GM12878 (cell line): ENCODE measurements at regions not wholly inside any gene's neighbourhood (a gene's known extent, or its start where the extent isn't known, plus 50 kb on each side); places are given as distances from the start of the nearest gene placed in this dataset.
A peak's percentile ranks its signal among the peaks of the same experiment; 100 is the strongest.

ENCODE experiments used
- ATAC-seq: fragments of 200-7000 bp; cut with Tn5 transposase; 3 replicates; pipeline ENCODE4 v1.9.1; 2020; ENCODE audit warnings: mild to moderate bottlenecking, moderate library complexity
- BruUV-seq: library from RNA; stranded (reverse); fragments of 400-500 nt; replicated peaks from 2 replicates; lab custom pipeline; 2021; lab: Mats Ljungman, UMichigan
- CTCF ChIA-PET: fragments of 300-600 bp; sonication (Branson Sonifier 250); formaldehyde crosslinking; extraction: SDS; loops from one replicate; lab custom pipeline; 2021; ENCODE audit warnings: inconsistent platforms; lab: Yijun Ruan, JAX
- POLR2A ChIA-PET: fragments of 350-600 bp; formaldehyde crosslinking; extraction: SDS; loops from one replicate; lab custom pipeline; 2021; ENCODE audit warnings: inconsistent platforms; lab: Charles Lee
- RAD21 ChIA-PET: fragments of 300-600 bp; sonication (Branson Sonifier 250); formaldehyde crosslinking; loops from one replicate; lab custom pipeline; 2023; ENCODE audit warnings: antibody characterized with exemption; ENCODE audit not compliant: unreplicated experiment; lab: Charles Lee
- SMC1A ChIA-PET: fragments of 300-600 bp; sonication (Branson Sonifier 250); formaldehyde crosslinking; loops from one replicate; lab custom pipeline; 2023; ENCODE audit not compliant: unreplicated experiment, uncharacterized antibody; lab: Charles Lee
- DNase-seq: peaks from one replicate; pipeline ENCODE4 v3.0.0-alpha.2; 2011; ENCODE audit warnings: low read depth, low spot score
- FAIRE-seq: peaks from 3 replicates; lab custom pipeline; 2011; peaks lifted over from hg19 to GRCh38; lab: Jason Lieb, UNC
- H2AFZ ChIP-seq: 2 replicates; pipeline ENCODE4 v1.6.0; 2011; ENCODE audit warnings: low read depth, low read length, control low read depth; ENCODE audit not compliant: control insufficient read depth
- H3K27ac ChIP-seq: 2 replicates; pipeline ENCODE4 v1.5.1; 2011; ENCODE audit warnings: control low read depth; ENCODE audit not compliant: control insufficient read depth, insufficient read depth
- H3K27me3 ChIP-seq, 2 experiments: replicated peaks in 1 of 2; 2 replicates each; pipeline versions ENCODE4 v1.6.0 to v1.6.1; 2011; ENCODE audit warnings: low read length in 1 of 2; ENCODE audit not compliant: control insufficient read depth in 2 of 2, insufficient read depth in 2 of 2
- H3K36me3 ChIP-seq, 2 experiments: 2 replicates each; pipeline ENCODE4 v1.5.1; 2011; ENCODE audit warnings: low read length in 1 of 2; ENCODE audit not compliant: control insufficient read depth in 2 of 2, insufficient read depth in 2 of 2
- H3K4me1 ChIP-seq: 2 replicates; pipeline ENCODE4 v1.6.1; 2011; ENCODE audit warnings: mild to moderate bottlenecking, low read length, moderate library complexity, mixed read lengths; ENCODE audit not compliant: control insufficient read depth, insufficient read depth
- H3K4me2 ChIP-seq: 2 replicates; pipeline ENCODE4 v1.6.0; 2011; ENCODE audit warnings: control low read depth; ENCODE audit not compliant: control insufficient read depth, insufficient read depth
- H3K4me3 ChIP-seq: fragments of 200-600 bp; sonication (generic); 2 replicates; pipeline ENCODE4 v1.5.1; 2016
- H3K79me2 ChIP-seq: 2 replicates; pipeline ENCODE4 v1.6.0; 2011; ENCODE audit warnings: low read length; ENCODE audit not compliant: control insufficient read depth, insufficient read depth
- H3K9ac ChIP-seq: 2 replicates; pipeline ENCODE4 v1.8.0; 2011; ENCODE audit warnings: low read length, control low read depth, mixed read lengths; ENCODE audit not compliant: control insufficient read depth, insufficient read depth
- H3K9me3 ChIP-seq: replicated peaks from 3 replicates; pipeline ENCODE4 v1.5.1; 2011; ENCODE audit warnings: mild to moderate bottlenecking, low read length; ENCODE audit not compliant: control insufficient read depth, insufficient read depth
- H4K20me1 ChIP-seq: 2 replicates; pipeline ENCODE4 v1.6.0; 2011; ENCODE audit not compliant: control insufficient read depth, insufficient read depth
- EED ChIP-seq: sonication (generic); IDR thresholded peaks from 2 replicates; pipeline ENCODE4 v1.6.1; 2016; ENCODE audit warnings: antibody characterized with exemption, low read depth
- NR2C2 ChIP-seq: IDR thresholded peaks from 2 replicates; pipeline ENCODE4 v1.6.1; 2011; ENCODE audit warnings: borderline replicate concordance, low read depth; ENCODE audit not compliant: control insufficient read depth, insufficient read length
- SRF ChIP-seq, 2 experiments: IDR thresholded peaks; 2 replicates each; pipeline ENCODE4 v1.6.1; 2011; ENCODE audit warnings: low read depth in 2 of 2, low read length in 2 of 2, mild to moderate bottlenecking in 1 of 2, moderate library complexity in 1 of 2
- WGBS: methylation state at CpG from one replicate; pipeline ENCODE4 v1.1.6; 2016; ENCODE audit warnings: low lambda C conversion rate; ENCODE audit not compliant: insufficient replicate concordance, insufficient coverage; ENCODE audit errors: missing lambda C conversion rate; 5-methylcytosine and 5-hydroxymethylcytosine counted together
- in situ Hi-C: fragments of 300-500 bp; cut with MboI; formaldehyde crosslinking; loops from 9 replicates; pipeline ENCODE4 v1.14.3; 2018; ENCODE audit warnings: mixed read lengths
- intact Hi-C: fragments of 100-400 bp; cut with micrococcal nuclease; formaldehyde crosslinking; loops from one replicate; pipeline ENCODE4 v1.14.2; 2022; ENCODE audit not compliant: unreplicated experiment
- TF ChIP-seq, protein P1 (sequence below): fragments of 450-650 bp; IDR thresholded peaks from 2 replicates; pipeline ENCODE4 v1.6.1; 2016; ENCODE audit warnings: mild to moderate bottlenecking
- TF ChIP-seq, protein P2 (sequence below): IDR thresholded peaks from 2 replicates; pipeline ENCODE4 v1.6.1; 2012; ENCODE audit warnings: low read depth, low read length, improper control_type of control experiment

DNA sequence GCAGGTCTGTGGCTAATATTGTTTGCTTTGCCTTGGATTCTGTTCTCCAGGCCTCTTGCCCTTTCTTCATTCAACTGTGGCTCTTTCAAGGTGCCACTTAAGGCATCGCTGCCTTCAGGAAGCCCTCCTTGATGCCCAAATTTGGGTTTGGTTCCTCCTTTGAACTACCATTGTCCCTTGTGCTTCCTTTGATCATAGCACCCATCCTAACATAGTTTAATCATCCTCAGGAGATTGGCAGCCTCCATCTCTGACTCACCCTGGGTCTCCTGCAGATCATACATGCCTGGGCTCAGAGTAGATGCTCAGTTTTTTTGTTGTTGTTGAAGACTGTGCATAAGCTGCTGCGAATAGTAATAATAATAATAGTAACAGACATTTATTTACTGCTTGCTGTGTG is 54.4 kb upstream of the ACOT11 start:
- H3K4me1 ChIP-seq: no peaks in the 10 kb centered on the region
- ATAC-seq (no peak), DNase-seq (no peak), FAIRE-seq (no peak)
- 2% methylated on average over 2 of the region's 2 CpGs for WGBS
- SMC1A ChIA-PET: no interaction called here
- no peak overlapping the region for H3K4me3 ChIP-seq
- H3K4me2 ChIP-seq: no peak overlapping the region
- TF ChIP-seq NR2C2 (no peak), EED (no peak), SRF (IDR thresholded peaks at IDR 0.05; ENCODE audit: low read depth in 2 of 2, low read length in 2 of 2) (peak; percentile 71 to 88)
- TF ChIP-seq, protein P1, sequence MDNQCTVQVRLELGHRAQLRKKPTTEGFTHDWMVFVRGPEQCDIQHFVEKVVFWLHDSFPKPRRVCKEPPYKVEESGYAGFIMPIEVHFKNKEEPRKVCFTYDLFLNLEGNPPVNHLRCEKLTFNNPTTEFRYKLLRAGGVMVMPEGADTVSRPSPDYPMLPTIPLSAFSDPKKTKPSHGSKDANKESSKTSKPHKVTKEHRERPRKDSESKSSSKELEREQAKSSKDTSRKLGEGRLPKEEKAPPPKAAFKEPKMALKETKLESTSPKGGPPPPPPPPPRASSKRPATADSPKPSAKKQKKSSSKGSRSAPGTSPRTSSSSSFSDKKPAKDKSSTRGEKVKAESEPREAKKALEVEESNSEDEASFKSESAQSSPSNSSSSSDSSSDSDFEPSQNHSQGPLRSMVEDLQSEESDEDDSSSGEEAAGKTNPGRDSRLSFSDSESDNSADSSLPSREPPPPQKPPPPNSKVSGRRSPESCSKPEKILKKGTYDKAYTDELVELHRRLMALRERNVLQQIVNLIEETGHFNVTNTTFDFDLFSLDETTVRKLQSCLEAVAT: no peak
- TF ChIP-seq, protein P2, sequence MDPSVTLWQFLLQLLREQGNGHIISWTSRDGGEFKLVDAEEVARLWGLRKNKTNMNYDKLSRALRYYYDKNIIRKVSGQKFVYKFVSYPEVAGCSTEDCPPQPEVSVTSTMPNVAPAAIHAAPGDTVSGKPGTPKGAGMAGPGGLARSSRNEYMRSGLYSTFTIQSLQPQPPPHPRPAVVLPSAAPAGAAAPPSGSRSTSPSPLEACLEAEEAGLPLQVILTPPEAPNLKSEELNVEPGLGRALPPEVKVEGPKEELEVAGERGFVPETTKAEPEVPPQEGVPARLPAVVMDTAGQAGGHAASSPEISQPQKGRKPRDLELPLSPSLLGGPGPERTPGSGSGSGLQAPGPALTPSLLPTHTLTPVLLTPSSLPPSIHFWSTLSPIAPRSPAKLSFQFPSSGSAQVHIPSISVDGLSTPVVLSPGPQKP: peak; percentile 47; the same call in 1 of the 2 replicates
- H3K9me3 ChIP-seq: peaks cover 6% of the 10 kb centered on the region; the same call in 1 of the 3 replicates
- in situ Hi-C loops (no loop called here), intact Hi-C loops (no loop called here)
- RAD21 ChIA-PET: no interaction called here
- peaks cover under 1% of the 10 kb centered on the region in 2 experiments; a peak in 3 of 4 replicates for H3K27me3 ChIP-seq
- no peak overlapping the region for H2AFZ ChIP-seq
- no TSS peak for BruUV-seq
- H3K27ac ChIP-seq: no peak overlapping the region
- no peak overlapping the region for H3K9ac ChIP-seq
- POLR2A ChIA-PET: no interaction called here
- CTCF ChIA-PET: no interaction called here
- no peaks in the 10 kb centered on the region for H3K79me2 ChIP-seq
- H4K20me1 ChIP-seq: no peaks in the 10 kb centered on the region
- no peaks in the 10 kb centered on the region for H3K36me3 ChIP-seq
